ENCODE measurements at regions not wholly inside any gene's neighbourhood (a gene's known extent, or its start where the extent isn't known, plus 50 kb on each side); places are given as distances from the start of the nearest gene placed in this dataset.

- Histone ChIP-seq H3K4me3 (no peak overlapping the region), H3K36me3 (ENCODE audit: low read depth) (no peaks in the 10 kb centered on the region), H3K9me2 (ENCODE audit: insufficient read depth) (no peaks in the 10 kb centered on the region), H3K9me3 (ENCODE audit: low read depth) (no peaks in the 10 kb centered on the region), H3K9ac (no peak overlapping the region), H2AFZ (no peak overlapping the region), H3K4me1 (ENCODE audit: insufficient read depth) (no peaks in the 10 kb centered on the region), H4K20me1 (ENCODE audit: insufficient read depth) (no peaks in the 10 kb centered on the region), H3F3A (ENCODE audit: insufficient read depth) (no peaks in the 10 kb centered on the region), H3K4me2 (ENCODE audit: unreplicated experiment) (no peak overlapping the region), H3K27me3 (replicated peaks; ENCODE audit: insufficient read depth) (0 out of 2 replicates have a peak, but pooled peaks cover 11% of the 10 kb centered on the region), H3K79me2 (ENCODE audit: insufficient read depth) (no peaks in the 10 kb centered on the region), H3K27ac (no peak overlapping the region)
- no peak for DNase-seq
- 38 to 40% methylated on average over 2 of the region's 2 CpGs for WGBS, 2 experiments (ENCODE audit: low coverage in 1 of 2, low lambda C conversion rate in 2 of 2, missing lambda C conversion rate in 2 of 2)
- TF ChIP-seq EZH2 (IDR thresholded peaks at IDR 0.05; ENCODE audit: insufficient read depth, poor library complexity, severe bottlenecking) = no peak
- TF ChIP-seq EZH2phosphoT487 (IDR thresholded peaks at IDR 0.05; ENCODE audit: insufficient read depth, low read depth) = no peak
- in situ Hi-C loops (cut with MboI) = no loop called here
These were observed 208.2 kb upstream of the PRPS1L1 start for GRCh38 chr7:18235819-18236218.

- no peaks in the 10 kb centered on the region for H3K79me2 ChIP-seq (ENCODE audit: insufficient read depth)
- H3K4me3 ChIP-seq = no peak overlapping the region
- in situ Hi-C loops (cut with MboI) = no loop called here
- H3K4me2 ChIP-seq (ENCODE audit: unreplicated experiment) = no peak overlapping the region
- H3K9me3 ChIP-seq (ENCODE audit: low read depth) = no peaks in the 10 kb centered on the region
- H3K36me3 ChIP-seq (ENCODE audit: low read depth) = no peaks in the 10 kb centered on the region
- H4K20me1 ChIP-seq (ENCODE audit: insufficient read depth) = no peaks in the 10 kb centered on the region
- 26 to 33% methylated on average over 3 of the region's 3 CpGs for WGBS, 2 experiments (ENCODE audit: low coverage in 1 of 2, low lambda C conversion rate in 2 of 2, missing lambda C conversion rate in 2 of 2)
- no peak overlapping the region for H3K27ac ChIP-seq
- TF ChIP-seq EZH2 (IDR thresholded peaks at IDR 0.05; ENCODE audit: insufficient read depth, poor library complexity, severe bottlenecking) (no peak), EZH2phosphoT487 (IDR thresholded peaks at IDR 0.05; ENCODE audit: insufficient read depth, low read depth) (no peak)
- no peaks in the 10 kb centered on the region for H3F3A ChIP-seq (ENCODE audit: insufficient read depth)
- H2AFZ ChIP-seq = no peak overlapping the region
- no peak overlapping the region for H3K9ac ChIP-seq
- DNase-seq = no peak
- 0 out of 2 replicates have a peak, but pooled peaks cover 11% of the 10 kb centered on the region for H3K27me3 ChIP-seq (replicated peaks; ENCODE audit: insufficient read depth)
- H3K4me1 ChIP-seq (ENCODE audit: insufficient read depth) = no peaks in the 10 kb centered on the region
- H3K9me2 ChIP-seq (ENCODE audit: insufficient read depth) = no peaks in the 10 kb centered on the region
These were observed 211.6 kb upstream of the PRPS1L1 start for GRCh38 chr7:18239212-18239611.

DNA sequence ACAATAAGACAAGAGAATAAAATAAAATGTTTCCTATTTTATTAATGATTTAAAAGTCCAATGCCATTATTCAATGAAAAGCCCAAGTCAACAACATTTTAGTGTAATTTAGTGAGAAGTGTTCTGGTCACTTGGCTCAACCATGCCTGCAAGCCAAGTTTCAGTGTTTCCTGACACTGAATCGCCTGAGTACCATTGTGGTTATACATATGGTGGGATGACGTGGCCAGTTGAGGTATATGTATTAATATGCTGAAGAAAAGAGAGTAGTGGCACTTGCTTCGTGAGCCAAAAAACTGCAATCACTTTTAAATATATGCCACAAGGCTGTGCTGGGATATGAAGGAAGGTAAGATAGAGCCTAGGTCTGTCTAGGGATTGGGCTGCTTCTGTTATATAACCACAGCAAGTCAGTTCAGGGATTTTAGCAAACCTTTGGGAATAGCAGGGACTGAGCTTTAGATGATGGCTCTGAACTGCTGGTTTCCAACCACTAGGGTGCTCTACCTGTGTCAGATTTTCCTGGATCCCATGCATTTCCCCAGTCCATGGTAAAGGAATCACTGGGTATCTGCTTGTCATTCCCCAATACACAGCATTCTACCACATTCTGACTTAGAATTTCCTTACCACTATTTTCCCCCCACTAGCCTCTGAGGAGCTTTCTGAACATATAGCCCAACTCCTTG is 214.0 kb upstream of the PRPS1L1 start:
- Histone ChIP-seq H3K9me3 (ENCODE audit: low read depth) (no peaks in the 10 kb centered on the region), H3F3A (ENCODE audit: insufficient read depth) (no peaks in the 10 kb centered on the region), H3K9me2 (ENCODE audit: insufficient read depth) (no peaks in the 10 kb centered on the region), H3K79me2 (ENCODE audit: insufficient read depth) (no peaks in the 10 kb centered on the region), H3K4me2 (ENCODE audit: unreplicated experiment) (no peak overlapping the region), H3K4me3 (no peak overlapping the region), H4K20me1 (ENCODE audit: insufficient read depth) (no peaks in the 10 kb centered on the region), H3K9ac (no peak overlapping the region), H3K27ac (no peak overlapping the region), H3K36me3 (ENCODE audit: low read depth) (no peaks in the 10 kb centered on the region), H3K4me1 (ENCODE audit: insufficient read depth) (no peaks in the 10 kb centered on the region), H3K27me3 (replicated peaks; ENCODE audit: insufficient read depth) (0 out of 2 replicates have a peak, but pooled peaks cover 11% of the 10 kb centered on the region), H2AFZ (no peak overlapping the region)
- in situ Hi-C loops (cut with MboI) = no loop called here
- DNase-seq = no peak
- WGBS, 2 experiments (ENCODE audit: low coverage in 1 of 2, low lambda C conversion rate in 2 of 2, missing lambda C conversion rate in 2 of 2) = 29 to 41% methylated on average over 3 of the region's 3 CpGs
- TF ChIP-seq EZH2phosphoT487 (IDR thresholded peaks at IDR 0.05; ENCODE audit: insufficient read depth, low read depth) (no peak), EZH2 (IDR thresholded peaks at IDR 0.05; ENCODE audit: insufficient read depth, poor library complexity, severe bottlenecking) (no peak)

- H3K36me3 ChIP-seq (ENCODE audit: low read depth) = no peaks in the 10 kb centered on the region
- no peaks in the 10 kb centered on the region for H3K79me2 ChIP-seq (ENCODE audit: insufficient read depth)
- no peaks in the 10 kb centered on the region for H4K20me1 ChIP-seq (ENCODE audit: insufficient read depth)
- no peak overlapping the region for H3K9ac ChIP-seq
- H3K27ac ChIP-seq = no peak overlapping the region
- no peaks in the 10 kb centered on the region for H3F3A ChIP-seq (ENCODE audit: insufficient read depth)
- H3K4me3 ChIP-seq = no peak overlapping the region
- no peaks in the 10 kb centered on the region for H3K9me3 ChIP-seq (ENCODE audit: low read depth)
- no peak for DNase-seq
- no peak overlapping the region for H2AFZ ChIP-seq
- TF ChIP-seq EZH2phosphoT487 (IDR thresholded peaks at IDR 0.05; ENCODE audit: insufficient read depth, low read depth) (no peak), EZH2 (IDR thresholded peaks at IDR 0.05; ENCODE audit: insufficient read depth, poor library complexity, severe bottlenecking) (no peak)
- H3K4me2 ChIP-seq (ENCODE audit: unreplicated experiment) = no peak overlapping the region
- no peaks in the 10 kb centered on the region for H3K4me1 ChIP-seq (ENCODE audit: insufficient read depth)
- in situ Hi-C loops (cut with MboI) = no loop called here
- WGBS, 2 experiments (ENCODE audit: low coverage in 1 of 2, low lambda C conversion rate in 2 of 2, missing lambda C conversion rate in 2 of 2) = 58 to 73% methylated on average over 3 of the region's 3 CpGs
- H3K9me2 ChIP-seq (ENCODE audit: insufficient read depth) = no peaks in the 10 kb centered on the region
- H3K27me3 ChIP-seq (replicated peaks; ENCODE audit: insufficient read depth) = 0 out of 2 replicates have a peak, but pooled peaks cover 11% of the 10 kb centered on the region
These were observed 216.1 kb upstream of the PRPS1L1 start for GRCh38 chr7:18243731-18244130.
